ENCODE measurements at regions not wholly inside any gene's neighbourhood (a gene's known extent, or its start where the extent isn't known, plus 50 kb on each side); places are given as distances from the start of the nearest gene placed in this dataset.
A peak's percentile ranks its signal among the peaks of the same experiment; 100 is the strongest.

- no peaks in the 10 kb centered on the region for H3K9me3 ChIP-seq (ENCODE audit: insufficient read depth, low read depth)
- H3K4me1 ChIP-seq (replicated peaks; ENCODE audit: insufficient read depth) = no peaks in the 10 kb centered on the region
- 0 out of 2 replicates have a peak, but pooled peaks cover 5% of the 10 kb centered on the region for H3K27me3 ChIP-seq (ENCODE audit: insufficient read depth, low read depth)
- TF ChIP-seq CTCF (conservative IDR thresholded peaks at IDR 0.05) (no peak), EZH2 (IDR thresholded peaks at IDR 0.05; ENCODE audit: low read depth) (no peak)
- H2AFZ ChIP-seq = no peak overlapping the region
- POLR2A ChIA-PET (ENCODE audit: unreplicated experiment) = no interaction called here
- H3K79me2 ChIP-seq (ENCODE audit: low read depth) = no peaks in the 10 kb centered on the region
- no peak overlapping the region for H3K4me2 ChIP-seq
- no peaks in the 10 kb centered on the region for H4K20me1 ChIP-seq (ENCODE audit: insufficient read depth)
- H3K36me3 ChIP-seq (ENCODE audit: low read depth) = no peaks in the 10 kb centered on the region
- no peak for DNase-seq
- no peak overlapping the region for H3K27ac ChIP-seq
- no peaks in the 10 kb centered on the region for H3F3A ChIP-seq (ENCODE audit: insufficient read depth, low read depth)
- intact Hi-C loops (cut with micrococcal nuclease; ENCODE audit: unreplicated experiment) = loop anchor here (5.0 to 10.0 kb wide), 3 partner anchors 112 to 1202 kb away; no protein-coding TSS in a partner anchor
- CTCF ChIA-PET = interaction anchor here (0.6 to 0.7 kb wide), 2 partner anchors 611 to 641 kb away, joined by 4 to 6 read pairs; partner anchors contain the start of gene INPP5F
- H3K4me3 ChIP-seq = no peak overlapping the region
- no TSS peak for BruUV-seq (replicated peaks)
- H3K9me2 ChIP-seq (ENCODE audit: insufficient read depth) = no peaks in the 10 kb centered on the region
Measured at GRCh38 chr10:120336306-120336910, 120.6 kb upstream of the PLPP4 start.

- no peak overlapping the region for H3K4me3 ChIP-seq
- no peaks in the 10 kb centered on the region for H4K20me1 ChIP-seq (ENCODE audit: insufficient read depth)
- ChIA-PET CTCF (interaction anchor here (0.6 to 0.7 kb wide), 2 partner anchors 611 to 642 kb away, joined by 4 to 6 read pairs; partner anchors contain the start of gene INPP5F), POLR2A (ENCODE audit: unreplicated experiment) (no interaction called here)
- H3K27ac ChIP-seq = no peak overlapping the region
- H3K9me2 ChIP-seq (ENCODE audit: insufficient read depth) = no peaks in the 10 kb centered on the region
- H3K4me1 ChIP-seq (replicated peaks; ENCODE audit: insufficient read depth) = no peaks in the 10 kb centered on the region
- no peak overlapping the region for H3K4me2 ChIP-seq
- no peaks in the 10 kb centered on the region for H3K79me2 ChIP-seq (ENCODE audit: low read depth)
- no peaks in the 10 kb centered on the region for H3K36me3 ChIP-seq (ENCODE audit: low read depth)
- no TSS peak for BruUV-seq (replicated peaks)
- intact Hi-C loops (cut with micrococcal nuclease; ENCODE audit: unreplicated experiment) = loop anchor here (5.0 to 10.0 kb wide), 3 partner anchors 112 to 1202 kb away; no protein-coding TSS in a partner anchor
- no peaks in the 10 kb centered on the region for H3K9me3 ChIP-seq (ENCODE audit: insufficient read depth, low read depth)
- DNase-seq = peak in 1 of 2 experiments; percentile 24
- 0 out of 2 replicates have a peak, but pooled peaks cover 5% of the 10 kb centered on the region for H3K27me3 ChIP-seq (ENCODE audit: insufficient read depth, low read depth)
- TF ChIP-seq CTCF (conservative IDR thresholded peaks at IDR 0.05) = peak; percentile 69
- TF ChIP-seq EZH2 (IDR thresholded peaks at IDR 0.05; ENCODE audit: low read depth) = no peak
- H3F3A ChIP-seq (ENCODE audit: insufficient read depth, low read depth) = no peaks in the 10 kb centered on the region
- H2AFZ ChIP-seq = no peak overlapping the region
Measured at GRCh38 chr10:120336911-120337540, 120.0 kb upstream of the PLPP4 start.

- Histone ChIP-seq H3K4me3 (no peak overlapping the region), H3K4me1 (replicated peaks; ENCODE audit: insufficient read depth) (no peaks in the 10 kb centered on the region), H3F3A (ENCODE audit: insufficient read depth, low read depth) (no peaks in the 10 kb centered on the region), H3K79me2 (ENCODE audit: low read depth) (no peaks in the 10 kb centered on the region), H3K27ac (no peak overlapping the region), H3K36me3 (ENCODE audit: low read depth) (no peaks in the 10 kb centered on the region), H3K27me3 (ENCODE audit: insufficient read depth, low read depth) (0 out of 2 replicates have a peak, but pooled peaks cover 5% of the 10 kb centered on the region), H2AFZ (no peak overlapping the region), H4K20me1 (ENCODE audit: insufficient read depth) (no peaks in the 10 kb centered on the region), H3K9me3 (ENCODE audit: insufficient read depth, low read depth) (no peaks in the 10 kb centered on the region), H3K9me2 (ENCODE audit: insufficient read depth) (no peaks in the 10 kb centered on the region; the same call in 1 of the 2 replicates), H3K4me2 (no peak overlapping the region)
- TF ChIP-seq EZH2 (IDR thresholded peaks at IDR 0.05; ENCODE audit: low read depth) (no peak), CTCF (conservative IDR thresholded peaks at IDR 0.05) (no peak)
- ChIA-PET POLR2A (ENCODE audit: unreplicated experiment) (no interaction called here), CTCF (no interaction called here)
- intact Hi-C loops (cut with micrococcal nuclease; ENCODE audit: unreplicated experiment) = no loop called here
- BruUV-seq (replicated peaks) = no TSS peak
- no peak for DNase-seq
Measured at GRCh38 chr10:120342115-120342714, 114.8 kb upstream of the PLPP4 start.
